Ectodermal cell (in vitro differentiated cells): ENCODE measurements at regions not wholly inside any gene's neighbourhood (a gene's known extent, or its start where the extent isn't known, plus 50 kb on each side); places are given as distances from the start of the nearest gene placed in this dataset.

Source experiments
- H3K27ac ChIP-seq: 2 replicates; pipeline ENCODE4 v1.7.0; 2013; ENCODE audit warnings: mild to moderate bottlenecking, low read depth, low read length; ENCODE audit not compliant: insufficient read depth, poor library complexity, severe bottlenecking
- H3K27me3 ChIP-seq: 2 replicates; pipeline ENCODE4 v1.7.0; 2013; ENCODE audit warnings: mild to moderate bottlenecking, low read length; ENCODE audit not compliant: insufficient read depth, control insufficient read depth, poor library complexity, severe bottlenecking
- H3K36me3 ChIP-seq: one replicate; pipeline ENCODE4 v1.7.0; 2013; ENCODE audit warnings: low read length; ENCODE audit not compliant: control insufficient read depth, insufficient read depth
- H3K4me1 ChIP-seq: one replicate; pipeline ENCODE4 v1.7.0; 2013; ENCODE audit warnings: low read length; ENCODE audit not compliant: control insufficient read depth, insufficient read depth
- H3K4me3 ChIP-seq: 2 replicates; pipeline ENCODE4 v1.7.0; 2013; ENCODE audit warnings: low read depth, low read length, control low read depth; ENCODE audit not compliant: insufficient read depth
- H3K9me3 ChIP-seq: 2 replicates; pipeline ENCODE4 v1.7.0; 2013; ENCODE audit warnings: mild to moderate bottlenecking, low read length, moderate library complexity; ENCODE audit not compliant: control insufficient read depth
- WGBS, 2 experiments: methylation state at CpG; one replicate each; pipeline ENCODE4 v1.1.7; 2013; ENCODE audit warnings: missing lambda C conversion rate in 2 of 2; 5-methylcytosine and 5-hydroxymethylcytosine counted together

DNA sequence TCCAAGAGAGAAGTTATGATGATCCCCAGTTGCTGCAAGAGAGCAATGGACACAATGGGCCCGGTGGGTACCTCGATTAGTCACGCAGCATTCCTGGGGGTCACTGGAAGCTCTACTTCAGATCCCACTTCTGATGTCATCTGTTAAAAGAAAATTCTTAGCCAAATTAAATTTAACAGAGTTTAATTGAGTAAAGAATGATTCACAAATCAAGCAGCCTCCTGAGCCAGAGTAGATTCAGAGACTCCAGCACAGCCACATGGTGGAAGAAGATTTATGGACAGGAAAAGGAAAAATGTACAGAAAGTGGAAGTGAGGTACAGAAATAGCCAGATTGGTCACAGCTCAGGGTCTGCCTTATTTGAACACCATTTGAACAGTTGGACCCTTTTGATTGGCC, 107.5 kb downstream of the SPTSSA start:
- Histone ChIP-seq H3K4me3 (no peak overlapping the region), H3K9me3 (no peaks in the 10 kb centered on the region), H3K4me1 (no peaks in the 10 kb centered on the region), H3K36me3 (no peaks in the 10 kb centered on the region), H3K27me3 (no peaks in the 10 kb centered on the region), H3K27ac (no peak overlapping the region)
- WGBS, 2 experiments, result 94 to 98% methylated on average over 3 of the region's 3 CpGs

DNA sequence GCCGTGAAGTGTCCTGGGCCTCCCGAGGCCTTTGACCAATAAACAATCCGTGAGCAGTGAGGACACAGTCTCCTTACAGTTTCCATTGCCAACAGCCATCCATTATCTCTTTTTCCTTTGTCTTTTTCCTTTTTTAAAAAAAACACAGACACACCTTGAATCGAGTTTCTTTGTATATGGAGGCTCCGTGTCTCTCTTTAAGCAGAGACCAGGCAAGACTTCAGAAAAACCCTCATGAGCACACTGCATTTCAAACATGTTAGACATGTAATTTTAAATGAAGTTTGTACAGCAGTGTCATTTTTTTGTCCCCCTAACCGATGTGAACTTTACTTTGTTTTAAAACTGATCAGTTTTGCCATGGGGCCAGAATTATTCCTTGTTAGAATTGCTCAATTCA, 111.1 kb downstream of the SPTSSA start:
- H3K27ac ChIP-seq, result no peak overlapping the region
- H3K4me1 ChIP-seq, result no peaks in the 10 kb centered on the region
- H3K4me3 ChIP-seq, result no peak overlapping the region
- WGBS, 2 experiments, result 95 to 96% methylated on average over 6 of the region's 6 CpGs
- H3K36me3 ChIP-seq, result no peaks in the 10 kb centered on the region
- H3K9me3 ChIP-seq, result no peaks in the 10 kb centered on the region
- no peaks in the 10 kb centered on the region for H3K27me3 ChIP-seq

DNA sequence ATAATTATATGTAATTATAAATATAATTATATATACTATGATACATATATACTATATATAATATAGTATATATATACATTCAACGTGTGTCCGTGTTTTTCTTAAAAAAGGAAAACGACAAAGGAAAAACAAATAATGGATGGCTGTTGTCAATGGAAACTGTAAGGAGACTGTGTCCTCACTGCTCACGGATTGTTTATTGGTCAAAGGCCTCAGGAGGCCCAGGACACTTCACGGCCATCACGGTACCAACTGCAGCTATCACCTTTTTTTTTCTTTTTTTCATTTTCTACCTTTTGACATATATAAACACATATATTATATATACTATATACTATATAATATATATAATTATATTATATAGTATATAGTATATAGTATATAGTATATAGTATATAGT, 113.4 kb downstream of the SPTSSA start:
- Histone ChIP-seq H3K4me1 (no peaks in the 10 kb centered on the region), H3K27ac (no peak overlapping the region), H3K4me3 (no peak overlapping the region), H3K27me3 (no peaks in the 10 kb centered on the region), H3K9me3 (no peaks in the 10 kb centered on the region), H3K36me3 (no peaks in the 10 kb centered on the region)
- 96 to 98% methylated on average over 5 to 6 of the region's 6 CpGs for WGBS, 2 experiments

DNA sequence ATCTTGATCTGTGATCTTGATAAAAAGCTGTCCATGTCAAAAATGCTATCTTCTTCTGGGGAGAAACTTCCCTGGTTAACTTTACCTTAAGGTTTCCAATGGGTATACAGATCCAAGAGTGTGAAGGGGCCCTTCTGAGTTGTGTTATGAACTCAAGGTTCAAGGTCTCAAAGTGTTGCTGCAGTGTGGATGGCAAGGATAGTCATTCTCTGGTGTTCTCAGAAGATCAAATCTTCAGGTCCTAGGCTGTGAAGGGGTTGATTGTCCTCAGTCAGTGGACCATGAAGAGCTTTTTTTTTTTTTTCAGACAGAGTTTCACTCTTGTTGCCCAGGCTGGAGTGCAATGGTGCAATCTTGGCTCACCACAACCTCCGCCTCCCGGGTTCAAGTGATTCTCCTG, 114.4 kb downstream of the SPTSSA start:
- Histone ChIP-seq H3K4me3 (no peak overlapping the region), H3K4me1 (no peaks in the 10 kb centered on the region), H3K36me3 (no peaks in the 10 kb centered on the region), H3K9me3 (no peaks in the 10 kb centered on the region), H3K27me3 (no peaks in the 10 kb centered on the region), H3K27ac (no peak overlapping the region)
- WGBS, 2 experiments, result 95 to 100% methylated on average over 2 of the region's 2 CpGs

DNA sequence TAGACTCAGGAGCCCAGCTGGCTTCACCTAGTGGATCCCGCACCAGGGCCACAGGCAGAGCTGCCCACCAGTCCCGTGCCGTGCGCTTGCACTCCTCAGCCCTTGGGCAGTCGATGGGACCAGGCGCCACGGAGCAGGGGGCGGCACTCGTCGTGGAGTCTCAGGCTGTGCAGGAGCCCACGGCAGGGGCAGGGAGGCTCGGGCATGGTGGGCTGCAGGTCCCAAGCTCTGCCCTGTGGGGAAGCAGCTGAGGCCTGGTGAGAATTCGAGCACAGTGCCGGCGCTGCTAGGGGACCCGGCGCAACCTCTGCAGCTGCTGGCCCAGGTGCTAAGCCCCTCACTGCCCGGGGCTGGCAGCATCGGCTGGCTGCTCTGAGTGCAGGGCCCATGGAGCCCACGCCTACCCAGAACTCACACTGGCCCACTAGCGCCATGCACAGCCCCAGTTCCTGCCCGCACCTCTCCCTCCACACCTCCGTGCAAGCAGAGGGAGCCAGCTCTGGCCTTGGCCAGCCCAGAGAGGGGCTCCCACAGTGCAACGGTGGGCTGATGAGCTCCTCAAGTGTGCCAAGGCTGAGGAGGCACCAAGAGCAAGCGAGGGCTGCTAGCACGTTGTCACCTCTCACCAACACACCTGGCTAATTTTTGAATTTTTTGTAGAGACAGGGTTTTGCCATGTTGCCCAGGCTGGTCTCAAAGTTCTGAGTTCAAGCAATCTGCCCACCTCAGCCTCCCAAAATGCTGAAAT, 116.1 kb downstream of the SPTSSA start:
- H3K9me3 ChIP-seq, result no peaks in the 10 kb centered on the region
- H3K27ac ChIP-seq, result no peak overlapping the region
- 92 to 93% methylated on average over 26 of the region's 26 CpGs for WGBS, 2 experiments
- no peaks in the 10 kb centered on the region for H3K4me1 ChIP-seq
- H3K27me3 ChIP-seq, result no peaks in the 10 kb centered on the region
- H3K4me3 ChIP-seq, result no peak overlapping the region
- no peaks in the 10 kb centered on the region for H3K36me3 ChIP-seq

DNA sequence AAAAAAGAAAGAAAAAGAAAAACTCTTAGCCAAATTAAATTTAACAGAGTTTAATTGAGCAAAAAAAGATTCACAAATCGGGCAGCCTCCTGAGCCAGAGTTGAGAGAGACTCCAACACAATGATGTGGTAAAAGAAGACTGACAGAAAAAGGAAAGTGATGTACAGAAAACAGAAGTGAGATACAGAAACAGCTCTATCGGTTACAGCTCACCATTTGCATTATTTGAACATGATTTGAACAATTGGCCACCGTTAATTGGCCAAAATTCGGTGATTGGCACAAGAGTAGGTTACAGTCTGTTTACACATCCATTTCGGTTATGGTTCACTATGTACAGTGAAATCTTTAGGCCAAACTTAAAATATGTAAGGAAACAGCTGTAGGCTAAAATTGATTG, 117.7 kb downstream of the SPTSSA start:
- Histone ChIP-seq H3K27ac (no peak overlapping the region), H3K27me3 (no peaks in the 10 kb centered on the region), H3K36me3 (no peaks in the 10 kb centered on the region), H3K4me3 (no peak overlapping the region), H3K4me1 (no peaks in the 10 kb centered on the region), H3K9me3 (no peaks in the 10 kb centered on the region)
- WGBS, 2 experiments, result 91 to 94% methylated on average over 5 of the region's 5 CpGs

DNA sequence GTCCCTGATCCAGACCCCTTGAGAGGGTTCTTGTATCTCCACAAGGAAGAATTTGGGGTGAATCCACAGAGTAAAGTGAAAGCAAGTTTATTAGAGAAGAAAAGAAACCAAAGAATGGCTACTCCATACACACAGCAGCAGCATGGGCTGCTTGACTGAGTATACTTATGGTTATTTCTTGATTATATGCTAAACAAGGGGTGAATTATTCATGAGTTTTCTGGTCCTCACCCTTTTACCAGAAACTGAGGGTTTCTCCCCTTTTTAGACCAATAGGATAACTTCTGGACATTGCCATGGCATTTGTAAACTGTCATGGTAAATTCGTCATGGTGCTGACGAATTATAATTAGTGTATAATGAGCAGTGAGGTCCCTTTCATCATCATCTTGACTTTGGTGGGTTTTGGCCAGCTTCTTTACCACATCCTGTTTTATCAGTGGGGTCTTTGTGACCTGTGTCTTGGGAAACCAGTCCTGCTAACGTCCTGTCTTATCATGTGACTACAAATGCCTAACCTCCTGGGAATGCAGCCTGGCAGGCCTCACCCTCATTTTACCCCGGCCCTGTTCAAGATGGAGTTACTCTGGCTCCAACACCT, 121.9 kb downstream of the SPTSSA start:
- Histone ChIP-seq H3K27me3 (no peaks in the 10 kb centered on the region), H3K27ac (no peak overlapping the region), H3K36me3 (no peaks in the 10 kb centered on the region), H3K4me3 (no peak overlapping the region), H3K4me1 (no peaks in the 10 kb centered on the region), H3K9me3 (no peaks in the 10 kb centered on the region)
- 91 to 92% methylated on average over 4 of the region's 4 CpGs for WGBS, 2 experiments

DNA sequence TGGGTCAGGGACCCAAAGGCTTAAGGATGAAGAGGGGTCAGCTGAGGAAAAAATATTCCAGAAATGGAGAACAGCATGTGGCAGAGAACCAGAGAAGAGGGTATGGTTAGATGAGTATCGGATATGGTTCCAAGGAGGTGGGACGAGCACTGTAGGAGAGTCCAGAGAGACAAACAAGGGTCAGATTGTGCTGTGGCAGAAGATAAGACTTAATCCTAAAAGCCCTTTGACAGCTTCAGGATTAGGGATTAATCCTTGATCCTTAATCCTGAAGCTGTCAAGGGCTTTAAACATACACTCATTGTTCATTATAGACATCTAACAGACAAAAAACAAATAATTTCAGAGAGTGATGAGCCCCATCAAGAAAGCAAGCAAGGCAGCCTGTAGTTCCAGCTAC, 124.0 kb downstream of the SPTSSA start:
- Histone ChIP-seq H3K36me3 (no peaks in the 10 kb centered on the region), H3K27me3 (no peaks in the 10 kb centered on the region), H3K4me3 (no peak overlapping the region), H3K27ac (no peak overlapping the region), H3K9me3 (no peaks in the 10 kb centered on the region), H3K4me1 (no peaks in the 10 kb centered on the region)
- 90 to 92% methylated on average over 2 of the region's 2 CpGs for WGBS, 2 experiments

DNA sequence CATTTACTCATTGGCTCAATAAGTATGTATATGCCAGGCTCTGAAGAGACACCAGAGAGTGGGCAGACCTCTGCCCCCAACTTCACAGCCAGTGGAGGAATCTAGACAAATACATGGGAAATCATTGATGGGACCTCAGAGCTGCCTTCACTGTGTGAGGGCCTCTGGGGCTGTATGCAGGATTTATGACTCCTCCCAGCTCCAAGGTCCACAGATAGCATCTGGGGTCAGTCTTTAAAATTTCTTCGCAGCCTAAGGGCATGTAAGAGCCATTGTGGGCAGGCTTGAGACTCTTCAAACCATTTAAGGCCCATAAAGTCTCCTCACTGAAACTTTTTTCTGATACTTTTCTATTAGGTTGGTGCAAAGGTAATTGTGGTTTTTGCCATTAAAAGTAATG, 125.5 kb downstream of the SPTSSA start:
- Histone ChIP-seq H3K9me3 (no peaks in the 10 kb centered on the region), H3K27ac (no peak overlapping the region), H3K36me3 (no peaks in the 10 kb centered on the region), H3K27me3 (no peaks in the 10 kb centered on the region), H3K4me3 (no peak overlapping the region), H3K4me1 (no peaks in the 10 kb centered on the region)
- 93 to 100% methylated on average over 1 of the region's 1 CpG for WGBS, 2 experiments

DNA sequence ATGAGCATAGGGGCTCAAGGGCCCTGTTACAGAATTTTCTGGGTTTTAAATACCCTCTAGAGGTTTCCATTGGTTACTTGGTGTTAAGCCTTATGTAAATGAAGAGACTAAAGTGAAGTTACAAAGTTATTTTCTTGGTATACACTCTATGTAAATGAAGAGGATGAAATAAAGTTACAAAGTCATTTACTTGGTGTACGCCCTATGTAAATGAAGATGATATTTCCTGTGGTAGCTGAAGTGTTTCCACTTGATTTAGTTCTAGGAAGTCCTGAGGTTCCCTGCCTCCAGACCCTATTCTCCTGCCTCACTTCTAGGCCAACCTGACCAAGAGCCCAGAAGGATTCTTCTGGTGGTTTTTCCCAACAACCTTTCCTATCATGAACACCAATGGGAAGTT, 126.1 kb downstream of the SPTSSA start:
- H3K27ac ChIP-seq, result no peak overlapping the region
- H3K9me3 ChIP-seq, result no peaks in the 10 kb centered on the region
- WGBS, 2 experiments, result 93 to 100% methylated on average over 1 of the region's 1 CpG
- no peak overlapping the region for H3K4me3 ChIP-seq
- H3K27me3 ChIP-seq, result no peaks in the 10 kb centered on the region
- no peaks in the 10 kb centered on the region for H3K36me3 ChIP-seq
- H3K4me1 ChIP-seq, result no peaks in the 10 kb centered on the region
